ENCODE measurements at regions not wholly inside any gene's neighbourhood (a gene's known extent, or its start where the extent isn't known, plus 50 kb on each side); places are given as distances from the start of the nearest gene placed in this dataset.

DNA sequence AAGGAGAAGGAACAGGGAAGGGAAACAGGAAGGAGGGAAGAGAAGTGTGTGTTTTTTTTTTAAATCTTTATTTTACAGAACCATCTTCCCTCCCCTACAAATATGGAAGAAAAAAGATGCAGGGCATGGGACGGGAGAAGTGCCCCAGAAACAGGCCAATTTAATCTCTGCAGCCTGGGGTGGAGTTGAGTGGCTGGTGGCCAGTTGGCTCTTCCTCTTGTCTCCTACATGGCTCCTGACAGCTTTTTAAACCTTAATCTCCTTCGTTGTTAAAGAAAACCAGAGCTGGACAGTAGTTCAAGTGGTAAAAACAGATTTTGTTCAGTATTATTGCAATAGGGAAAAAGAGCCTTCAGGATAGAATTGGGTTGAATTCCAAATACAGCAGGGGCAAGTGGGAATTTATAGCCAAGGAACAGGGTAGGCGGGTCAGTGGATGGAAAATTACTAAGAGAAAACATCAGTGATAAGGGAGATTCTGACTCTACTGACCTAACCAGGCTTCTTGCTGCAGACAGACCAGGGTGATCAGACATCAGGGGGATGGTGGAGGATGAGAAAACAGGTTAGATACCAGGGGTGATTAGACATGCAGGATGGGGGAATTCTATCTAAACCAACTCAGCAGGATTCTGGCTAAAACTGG lies 125.1 kb upstream of the CLINT1 start:
- WGBS, 2 donors: 68 to 74% methylated on average over 3 of the region's 3 CpGs
- H3K36me3 ChIP-seq: no peaks in the 10 kb centered on the region
- ATAC-seq (ENCODE audit: low FRiP score in 2 of 2) (peak in 1 of 2 donors; percentile 50), DNase-seq (no peak)
- H3K27me3 ChIP-seq: no peaks in the 10 kb centered on the region
- H3K27ac ChIP-seq: no peak overlapping the region
- TF ChIP-seq POLR2AphosphoS5 (IDR thresholded peaks at IDR 0.05): no peak
- no peak for TF ChIP-seq POLR2A (IDR thresholded peaks at IDR 0.05)
- TF ChIP-seq, protein P1, sequence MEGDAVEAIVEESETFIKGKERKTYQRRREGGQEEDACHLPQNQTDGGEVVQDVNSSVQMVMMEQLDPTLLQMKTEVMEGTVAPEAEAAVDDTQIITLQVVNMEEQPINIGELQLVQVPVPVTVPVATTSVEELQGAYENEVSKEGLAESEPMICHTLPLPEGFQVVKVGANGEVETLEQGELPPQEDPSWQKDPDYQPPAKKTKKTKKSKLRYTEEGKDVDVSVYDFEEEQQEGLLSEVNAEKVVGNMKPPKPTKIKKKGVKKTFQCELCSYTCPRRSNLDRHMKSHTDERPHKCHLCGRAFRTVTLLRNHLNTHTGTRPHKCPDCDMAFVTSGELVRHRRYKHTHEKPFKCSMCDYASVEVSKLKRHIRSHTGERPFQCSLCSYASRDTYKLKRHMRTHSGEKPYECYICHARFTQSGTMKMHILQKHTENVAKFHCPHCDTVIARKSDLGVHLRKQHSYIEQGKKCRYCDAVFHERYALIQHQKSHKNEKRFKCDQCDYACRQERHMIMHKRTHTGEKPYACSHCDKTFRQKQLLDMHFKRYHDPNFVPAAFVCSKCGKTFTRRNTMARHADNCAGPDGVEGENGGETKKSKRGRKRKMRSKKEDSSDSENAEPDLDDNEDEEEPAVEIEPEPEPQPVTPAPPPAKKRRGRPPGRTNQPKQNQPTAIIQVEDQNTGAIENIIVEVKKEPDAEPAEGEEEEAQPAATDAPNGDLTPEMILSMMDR (IDR thresholded peaks at IDR 0.05): no peak
- no peak for TF ChIP-seq EP300 (IDR thresholded peaks at IDR 0.05)
- no peaks in the 10 kb centered on the region for H3K4me1 ChIP-seq
- H3K4me3 ChIP-seq: no peak overlapping the region
- H3K9me3 ChIP-seq: no peaks in the 10 kb centered on the region

DNA sequence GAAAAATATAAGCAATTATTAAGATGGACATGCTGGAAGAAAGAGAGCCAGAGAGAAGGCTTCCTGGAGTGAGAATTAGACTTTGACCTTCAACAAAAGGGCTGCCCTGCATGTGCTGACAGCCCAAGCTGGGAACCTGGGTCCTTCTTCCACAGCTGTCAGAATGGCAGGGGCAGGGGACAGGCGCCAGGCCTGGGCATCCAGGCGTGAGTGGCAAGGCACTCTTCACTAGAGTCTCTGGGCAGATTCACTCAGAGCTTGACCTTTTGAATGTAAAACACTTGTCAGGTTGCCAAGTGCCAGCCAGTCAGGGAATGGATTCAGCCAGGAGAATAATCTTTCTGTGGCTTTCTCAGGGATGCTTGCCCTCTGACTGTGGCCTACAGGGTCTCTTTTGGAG lies 119.1 kb upstream of the CLINT1 start:
- Histone ChIP-seq H3K27me3 (no peaks in the 10 kb centered on the region), H3K27ac (no peak overlapping the region), H3K36me3 (no peaks in the 10 kb centered on the region), H3K4me3 (no peak overlapping the region), H3K4me1 (no peaks in the 10 kb centered on the region), H3K9me3 (no peaks in the 10 kb centered on the region)
- TF ChIP-seq, protein P1 (IDR thresholded peaks at IDR 0.05): no peak
- TF ChIP-seq POLR2AphosphoS5 (IDR thresholded peaks at IDR 0.05): no peak
- DNase-seq (peak in 1 of 2 donors; percentile 49), ATAC-seq (ENCODE audit: low FRiP score in 2 of 2) (no peak)
- 93 to 100% methylated on average over 1 to 2 of the region's 2 CpGs for WGBS, 2 donors

DNA sequence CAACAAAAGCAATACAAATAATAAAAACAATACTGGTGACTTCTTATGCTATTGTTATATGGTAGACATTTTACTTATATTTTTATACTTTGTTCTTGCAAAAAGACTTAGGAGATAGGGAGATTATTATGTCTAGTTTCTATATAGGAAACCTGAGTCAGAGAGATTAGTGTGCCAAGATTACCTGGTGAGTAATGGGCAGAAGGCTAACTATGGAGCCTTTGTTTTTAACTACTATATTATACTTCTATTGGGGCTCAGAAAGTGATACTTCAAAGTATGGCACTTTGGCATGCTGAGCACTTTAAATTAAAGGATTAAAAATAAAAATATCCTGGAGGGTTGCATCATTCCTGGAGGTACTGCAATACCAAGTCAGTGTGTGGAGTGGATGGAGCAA lies 117.5 kb upstream of the CLINT1 start:
- Histone ChIP-seq H3K9me3 (no peaks in the 10 kb centered on the region), H3K4me3 (no peak overlapping the region)
- TF ChIP-seq POLR2A (IDR thresholded peaks at IDR 0.05) (no peak), POLR2AphosphoS5 (IDR thresholded peaks at IDR 0.05) (no peak), EP300 (IDR thresholded peaks at IDR 0.05) (no peak)
- TF ChIP-seq, protein P1 (IDR thresholded peaks at IDR 0.05): no peak

GRCh38 chr5:157972579-157972978 lies 113.6 kb upstream of the CLINT1 start:
- WGBS, 2 donors: 94 to 97% methylated on average over 6 of the region's 6 CpGs

More for the DNA sequence above, 117.5 kb upstream of the CLINT1 start:
- no peaks in the 10 kb centered on the region for H3K36me3 ChIP-seq
- ATAC-seq (ENCODE audit: low FRiP score in 2 of 2) (no peak), DNase-seq (no peak)
- H3K4me1 ChIP-seq: no peaks in the 10 kb centered on the region
- H3K27me3 ChIP-seq: no peaks in the 10 kb centered on the region
- H3K27ac ChIP-seq: no peak overlapping the region

More at GRCh38 chr5:157972579-157972978, 113.6 kb upstream of the CLINT1 start:
- Histone ChIP-seq H3K4me1 (no peaks in the 10 kb centered on the region), H3K4me3 (no peak overlapping the region), H3K36me3 (no peaks in the 10 kb centered on the region), H3K27me3 (no peaks in the 10 kb centered on the region), H3K27ac (no peak overlapping the region), H3K9me3 (no peaks in the 10 kb centered on the region)
- no peak for DNase-seq
- TF ChIP-seq, protein P1 (IDR thresholded peaks at IDR 0.05): no peak
- TF ChIP-seq POLR2AphosphoS5 (IDR thresholded peaks at IDR 0.05) (no peak), POLR2A (IDR thresholded peaks at IDR 0.05) (no peak), EP300 (IDR thresholded peaks at IDR 0.05) (no peak)
- ATAC-seq (ENCODE audit: low FRiP score in 2 of 2): no peak
